ENCODE measurements at regions not wholly inside any gene's neighbourhood (a gene's known extent, or its start where the extent isn't known, plus 50 kb on each side); places are given as distances from the start of the nearest gene placed in this dataset.

DNA sequence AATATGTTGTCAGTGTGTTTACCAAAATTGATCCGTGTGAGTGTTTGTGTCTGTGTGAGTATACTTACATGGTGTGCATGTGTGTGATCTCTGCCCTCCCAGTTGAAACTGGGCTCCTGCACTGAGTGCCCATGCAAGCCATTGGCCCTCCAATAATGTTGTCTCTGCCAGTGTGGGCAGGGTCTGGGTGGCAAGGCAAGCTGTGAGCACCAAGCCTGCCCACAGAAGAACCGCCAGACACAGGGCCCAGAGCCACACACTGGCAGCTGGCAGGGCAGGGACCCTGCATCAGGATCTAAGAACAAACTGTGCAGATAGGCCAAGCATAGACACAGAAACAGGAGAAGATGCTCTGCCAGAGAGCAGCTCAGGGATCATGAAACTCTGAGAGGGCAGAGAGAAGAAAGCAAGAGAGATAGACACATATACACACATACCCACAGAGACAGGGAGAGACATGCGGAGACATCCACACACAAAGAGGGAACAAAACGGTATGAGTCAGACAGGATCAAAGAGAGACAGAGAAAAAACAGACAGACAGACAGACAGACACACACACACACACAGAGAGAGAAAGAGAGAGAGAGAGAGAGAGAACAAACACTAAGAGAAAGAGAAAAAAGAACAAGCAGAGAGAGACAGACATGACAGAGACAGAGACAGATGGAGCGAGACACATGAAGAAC, 555.0 kb downstream of the MID1IP1 start:
- no TSS peak for BruUV-seq (replicated peaks)
- Histone ChIP-seq H3K9me2 (ENCODE audit: insufficient read depth) (no peaks in the 10 kb centered on the region), H3K4me2 (ENCODE audit: low read length) (no peak overlapping the region), H3K9ac (ENCODE audit: low read length) (no peak overlapping the region), H3K27ac (ENCODE audit: low read depth, low read length) (no peak overlapping the region), H3K4me3 (replicated peaks in 1 of 2; ENCODE audit: low read depth in 1 of 2, low read length in 2 of 2) (no peak overlapping the region), H3K9me3 (ENCODE audit: control insufficient read depth in 1 of 2, insufficient read depth in 1 of 2, low read depth in 1 of 2, low read length in 2 of 2) (no peaks in the 10 kb centered on the region), H3K36me3 (ENCODE audit: control insufficient read depth in 1 of 2, insufficient read depth in 2 of 2, low read length in 2 of 2) (no peaks in the 10 kb centered on the region), H4K20me1 (ENCODE audit: insufficient read depth) (no peaks in the 10 kb centered on the region), H3K27me3 (ENCODE audit: insufficient read depth, low read length) (no peaks in the 10 kb centered on the region), H3K79me2 (ENCODE audit: insufficient read depth, low read length) (no peaks in the 10 kb centered on the region), H2AFZ (ENCODE audit: low read depth, low read length, poor library complexity, severe bottlenecking) (no peak overlapping the region), H3K4me1 (ENCODE audit: control insufficient read depth in 1 of 2, insufficient read depth in 2 of 2, low read length in 2 of 2) (no peaks in the 10 kb centered on the region)
- DNase-seq (ENCODE audit: low read depth, low spot score) (no peak), ATAC-seq (no peak)
- ChIA-PET CTCF (no interaction called here), POLR2A (no interaction called here), RAD21 (ENCODE audit: low non-redundant PET in 1 of 2, low total read pairs in 2 of 2, uncharacterized antibody in 2 of 2, unreplicated experiment in 2 of 2) (no interaction called here)
- TF ChIP-seq, protein P1, sequence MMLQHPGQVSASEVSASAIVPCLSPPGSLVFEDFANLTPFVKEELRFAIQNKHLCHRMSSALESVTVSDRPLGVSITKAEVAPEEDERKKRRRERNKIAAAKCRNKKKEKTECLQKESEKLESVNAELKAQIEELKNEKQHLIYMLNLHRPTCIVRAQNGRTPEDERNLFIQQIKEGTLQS (IDR thresholded peaks at IDR 0.05) = no peak
- TF ChIP-seq ZNF274 (IDR thresholded peaks at IDR 0.05; ENCODE audit: low read depth, low read length) (no peak), YY1 (IDR thresholded peaks at IDR 0.05; ENCODE audit: extremely low read depth, insufficient replicate concordance, low read depth, low read length) (no peak), ZFX (IDR thresholded peaks at IDR 0.05) (no peak), POLR2A (IDR thresholded peaks at IDR 0.05; ENCODE audit: borderline replicate concordance, extremely low read depth, insufficient read depth, insufficient read length) (no peak), TCF7L2 (IDR thresholded peaks at IDR 0.05; ENCODE audit: borderline replicate concordance, extremely low read depth, insufficient read depth, insufficient read length) (no peak), EGR1 (IDR thresholded peaks at IDR 0.05; ENCODE audit: low read depth) (no peak)
- intact Hi-C loops (cut with micrococcal nuclease) = no loop called here

DNA sequence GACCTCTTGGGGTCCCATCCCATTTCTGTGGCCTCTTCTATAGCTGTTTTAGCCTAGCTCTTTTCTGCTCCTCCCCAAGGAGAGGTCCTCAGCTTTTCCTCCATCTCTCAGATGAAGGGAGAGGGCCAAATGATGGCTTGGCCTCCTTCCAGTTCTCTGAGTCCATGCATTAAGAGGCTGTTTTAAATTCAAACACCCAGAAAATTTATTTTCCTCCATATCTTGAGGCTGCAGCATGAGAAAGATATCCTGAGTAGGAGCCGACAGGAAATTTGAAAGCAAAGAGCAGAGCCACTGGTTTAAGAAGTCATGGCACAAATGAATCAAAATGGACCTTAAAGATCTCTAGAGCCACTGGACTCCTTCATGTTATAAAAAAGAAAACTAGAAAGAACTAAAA, 558.8 kb downstream of the MID1IP1 start:
- TF ChIP-seq, protein P2, sequence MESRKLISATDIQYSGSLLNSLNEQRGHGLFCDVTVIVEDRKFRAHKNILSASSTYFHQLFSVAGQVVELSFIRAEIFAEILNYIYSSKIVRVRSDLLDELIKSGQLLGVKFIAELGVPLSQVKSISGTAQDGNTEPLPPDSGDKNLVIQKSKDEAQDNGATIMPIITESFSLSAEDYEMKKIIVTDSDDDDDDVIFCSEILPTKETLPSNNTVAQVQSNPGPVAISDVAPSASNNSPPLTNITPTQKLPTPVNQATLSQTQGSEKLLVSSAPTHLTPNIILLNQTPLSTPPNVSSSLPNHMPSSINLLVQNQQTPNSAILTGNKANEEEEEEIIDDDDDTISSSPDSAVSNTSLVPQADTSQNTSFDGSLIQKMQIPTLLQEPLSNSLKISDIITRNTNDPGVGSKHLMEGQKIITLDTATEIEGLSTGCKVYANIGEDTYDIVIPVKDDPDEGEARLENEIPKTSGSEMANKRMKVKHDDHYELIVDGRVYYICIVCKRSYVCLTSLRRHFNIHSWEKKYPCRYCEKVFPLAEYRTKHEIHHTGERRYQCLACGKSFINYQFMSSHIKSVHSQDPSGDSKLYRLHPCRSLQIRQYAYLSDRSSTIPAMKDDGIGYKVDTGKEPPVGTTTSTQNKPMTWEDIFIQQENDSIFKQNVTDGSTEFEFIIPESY (IDR thresholded peaks at IDR 0.05; ENCODE audit: extremely low read depth, insufficient replicate concordance, low read length) = no peak
- TF ChIP-seq EZH2 (IDR thresholded peaks at IDR 0.05) (no peak), FOSL1 (IDR thresholded peaks at IDR 0.05; ENCODE audit: low read depth) (no peak), TCF7L2 (IDR thresholded peaks at IDR 0.05; ENCODE audit: borderline replicate concordance, extremely low read depth, insufficient read depth, insufficient read length) (no peak), POLR2AphosphoS5 (IDR thresholded peaks at IDR 0.05; ENCODE audit: low read depth, low read length) (no peak), SRF (IDR thresholded peaks at IDR 0.05; ENCODE audit: low read depth) (no peak)
- TF ChIP-seq, protein P3, sequence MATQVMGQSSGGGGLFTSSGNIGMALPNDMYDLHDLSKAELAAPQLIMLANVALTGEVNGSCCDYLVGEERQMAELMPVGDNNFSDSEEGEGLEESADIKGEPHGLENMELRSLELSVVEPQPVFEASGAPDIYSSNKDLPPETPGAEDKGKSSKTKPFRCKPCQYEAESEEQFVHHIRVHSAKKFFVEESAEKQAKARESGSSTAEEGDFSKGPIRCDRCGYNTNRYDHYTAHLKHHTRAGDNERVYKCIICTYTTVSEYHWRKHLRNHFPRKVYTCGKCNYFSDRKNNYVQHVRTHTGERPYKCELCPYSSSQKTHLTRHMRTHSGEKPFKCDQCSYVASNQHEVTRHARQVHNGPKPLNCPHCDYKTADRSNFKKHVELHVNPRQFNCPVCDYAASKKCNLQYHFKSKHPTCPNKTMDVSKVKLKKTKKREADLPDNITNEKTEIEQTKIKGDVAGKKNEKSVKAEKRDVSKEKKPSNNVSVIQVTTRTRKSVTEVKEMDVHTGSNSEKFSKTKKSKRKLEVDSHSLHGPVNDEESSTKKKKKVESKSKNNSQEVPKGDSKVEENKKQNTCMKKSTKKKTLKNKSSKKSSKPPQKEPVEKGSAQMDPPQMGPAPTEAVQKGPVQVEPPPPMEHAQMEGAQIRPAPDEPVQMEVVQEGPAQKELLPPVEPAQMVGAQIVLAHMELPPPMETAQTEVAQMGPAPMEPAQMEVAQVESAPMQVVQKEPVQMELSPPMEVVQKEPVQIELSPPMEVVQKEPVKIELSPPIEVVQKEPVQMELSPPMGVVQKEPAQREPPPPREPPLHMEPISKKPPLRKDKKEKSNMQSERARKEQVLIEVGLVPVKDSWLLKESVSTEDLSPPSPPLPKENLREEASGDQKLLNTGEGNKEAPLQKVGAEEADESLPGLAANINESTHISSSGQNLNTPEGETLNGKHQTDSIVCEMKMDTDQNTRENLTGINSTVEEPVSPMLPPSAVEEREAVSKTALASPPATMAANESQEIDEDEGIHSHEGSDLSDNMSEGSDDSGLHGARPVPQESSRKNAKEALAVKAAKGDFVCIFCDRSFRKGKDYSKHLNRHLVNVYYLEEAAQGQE (IDR thresholded peaks at IDR 0.05; ENCODE audit: low read depth) = no peak
- H3K36me3 ChIP-seq (ENCODE audit: control insufficient read depth in 1 of 2, insufficient read depth in 2 of 2, low read length in 2 of 2) = no peaks in the 10 kb centered on the region

More for the DNA sequence above, 558.8 kb downstream of the MID1IP1 start:
- no peak for DNase-seq (ENCODE audit: low read depth, low spot score)
- H3K9me2 ChIP-seq (ENCODE audit: insufficient read depth) = no peaks in the 10 kb centered on the region
- H3K27me3 ChIP-seq (ENCODE audit: insufficient read depth, low read length) = peaks cover 4% of the 10 kb centered on the region; the same call in 1 of the 2 replicates
- no peaks in the 10 kb centered on the region for H3K79me2 ChIP-seq (ENCODE audit: insufficient read depth, low read length)
- ATAC-seq = no peak
- no peaks in the 10 kb centered on the region for H3K9me3 ChIP-seq (ENCODE audit: control insufficient read depth in 1 of 2, insufficient read depth in 1 of 2, low read depth in 1 of 2, low read length in 2 of 2)
- no peaks in the 10 kb centered on the region for H3K4me1 ChIP-seq (ENCODE audit: control insufficient read depth in 1 of 2, insufficient read depth in 2 of 2, low read length in 2 of 2)
- no peak overlapping the region for H3K4me3 ChIP-seq (replicated peaks in 1 of 2; ENCODE audit: low read depth in 1 of 2, low read length in 2 of 2)
- no peak overlapping the region for H2AFZ ChIP-seq (ENCODE audit: low read depth, low read length, poor library complexity, severe bottlenecking)
- no peak overlapping the region for H3K27ac ChIP-seq (ENCODE audit: low read depth, low read length)
- no peak overlapping the region for H3K4me2 ChIP-seq (ENCODE audit: low read length)
- ChIA-PET CTCF (no interaction called here), POLR2A (no interaction called here), RAD21 (ENCODE audit: low non-redundant PET in 1 of 2, low total read pairs in 2 of 2, uncharacterized antibody in 2 of 2, unreplicated experiment in 2 of 2) (no interaction called here)
- no peak overlapping the region for H3K9ac ChIP-seq (ENCODE audit: low read length)
- no peaks in the 10 kb centered on the region for H4K20me1 ChIP-seq (ENCODE audit: insufficient read depth)
- BruUV-seq (replicated peaks) = no TSS peak
- intact Hi-C loops (cut with micrococcal nuclease) = no loop called here

Measured in HCT116 (cell line).